ENCODE measurements at regions not wholly inside any gene's neighbourhood (a gene's known extent, or its start where the extent isn't known, plus 50 kb on each side); places are given as distances from the start of the nearest gene placed in this dataset.

- no peak overlapping the region for H3K4me3 Mint-ChIP-seq (ENCODE audit: unreplicated experiment)
- H3K36me3 Mint-ChIP-seq (ENCODE audit: low read depth), result no peaks in the 10 kb centered on the region
- no peak for TF ChIP-seq CTCF (IDR thresholded peaks at IDR 0.05)
- no peaks in the 10 kb centered on the region for H3K4me1 Mint-ChIP-seq (ENCODE audit: low read depth)
- no peak for DNase-seq (ENCODE audit: low spot score)
- H3K27ac Mint-ChIP-seq (ENCODE audit: unreplicated experiment), result no peak overlapping the region
- H3K27me3 Mint-ChIP-seq (ENCODE audit: low read depth), result no peaks in the 10 kb centered on the region
- H3K9me3 Mint-ChIP-seq (ENCODE audit: low read depth), result peaks cover 37% of the 10 kb centered on the region
These were observed 328.4 kb upstream of the RBFOX1 start for GRCh38 chr16:7004266-7004665.

- H3K4me1 Mint-ChIP-seq (ENCODE audit: low read depth), result no peaks in the 10 kb centered on the region
- peaks cover 16% of the 10 kb centered on the region for H3K9me3 Mint-ChIP-seq (ENCODE audit: low read depth)
- no peaks in the 10 kb centered on the region for H3K27me3 Mint-ChIP-seq (ENCODE audit: low read depth)
- no peak for DNase-seq (ENCODE audit: low spot score)
- H3K27ac Mint-ChIP-seq (ENCODE audit: unreplicated experiment), result no peak overlapping the region
- TF ChIP-seq CTCF (IDR thresholded peaks at IDR 0.05), result no peak
- H3K4me3 Mint-ChIP-seq (ENCODE audit: unreplicated experiment), result no peak overlapping the region
- no peaks in the 10 kb centered on the region for H3K36me3 Mint-ChIP-seq (ENCODE audit: low read depth)
These were observed 339.1 kb upstream of the RBFOX1 start for GRCh38 chr16:6993544-6993943.

GRCh38 chr16:6988846-6989245 lies 343.8 kb upstream of the RBFOX1 start:
- TF ChIP-seq CTCF (IDR thresholded peaks at IDR 0.05), result no peak
- H3K9me3 Mint-ChIP-seq (ENCODE audit: low read depth), result peaks cover 19% of the 10 kb centered on the region

GRCh38 chr16:6977916-6978315 lies 354.7 kb upstream of the RBFOX1 start:
- no peak for DNase-seq (ENCODE audit: low spot score)
- H3K4me3 Mint-ChIP-seq (ENCODE audit: unreplicated experiment), result no peak overlapping the region
- H3K9me3 Mint-ChIP-seq (ENCODE audit: low read depth), result peaks cover 10% of the 10 kb centered on the region
- no peaks in the 10 kb centered on the region for H3K4me1 Mint-ChIP-seq (ENCODE audit: low read depth)
- no peaks in the 10 kb centered on the region for H3K36me3 Mint-ChIP-seq (ENCODE audit: low read depth)
- TF ChIP-seq CTCF (IDR thresholded peaks at IDR 0.05), result no peak
- H3K27ac Mint-ChIP-seq (ENCODE audit: unreplicated experiment), result no peak overlapping the region
- no peaks in the 10 kb centered on the region for H3K27me3 Mint-ChIP-seq (ENCODE audit: low read depth)

More at GRCh38 chr16:6988846-6989245, 343.8 kb upstream of the RBFOX1 start:
- Mint-ChIP-seq H3K36me3 (ENCODE audit: low read depth) (no peaks in the 10 kb centered on the region), H3K4me3 (ENCODE audit: unreplicated experiment) (no peak overlapping the region), H3K27ac (ENCODE audit: unreplicated experiment) (no peak overlapping the region), H3K4me1 (ENCODE audit: low read depth) (no peaks in the 10 kb centered on the region), H3K27me3 (ENCODE audit: low read depth) (no peaks in the 10 kb centered on the region)
- DNase-seq (ENCODE audit: low spot score), result no peak

- H3K27ac Mint-ChIP-seq (ENCODE audit: unreplicated experiment), result no peak overlapping the region
These were observed 355.4 kb upstream of the RBFOX1 start for GRCh38 chr16:6977291-6977690.

More at GRCh38 chr16:6977291-6977690, 355.4 kb upstream of the RBFOX1 start:
- Mint-ChIP-seq H3K36me3 (ENCODE audit: low read depth) (no peaks in the 10 kb centered on the region), H3K4me3 (ENCODE audit: unreplicated experiment) (no peak overlapping the region), H3K9me3 (ENCODE audit: low read depth) (peaks cover 13% of the 10 kb centered on the region), H3K4me1 (ENCODE audit: low read depth) (no peaks in the 10 kb centered on the region), H3K27me3 (ENCODE audit: low read depth) (no peaks in the 10 kb centered on the region)
- TF ChIP-seq CTCF (IDR thresholded peaks at IDR 0.05), result no peak
- no peak for DNase-seq (ENCODE audit: low spot score)

All from chondrocyte (in vitro differentiated cells).